ENCODE measurements at regions not wholly inside any gene's neighbourhood (a gene's known extent, or its start where the extent isn't known, plus 50 kb on each side); places are given as distances from the start of the nearest gene placed in this dataset.

DNA sequence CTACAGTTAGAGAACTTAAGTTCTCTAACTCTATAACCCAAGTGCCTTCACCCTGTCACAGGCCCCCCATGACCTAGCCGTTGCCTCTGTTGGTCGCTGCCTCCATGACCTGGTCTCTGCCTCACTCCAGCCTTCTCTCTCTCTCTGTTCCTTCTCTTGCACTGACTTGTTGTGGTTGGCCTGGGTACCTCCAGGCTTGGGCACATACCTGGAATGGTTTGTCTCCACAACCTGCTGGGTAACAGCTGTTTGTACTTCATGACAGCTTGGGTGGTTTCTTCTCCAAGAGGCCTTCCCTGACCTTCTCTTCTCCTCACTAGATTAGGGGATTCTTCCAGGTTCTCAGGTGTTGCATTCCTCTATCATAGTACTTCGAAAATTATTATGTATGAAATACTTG lies 371.6 kb upstream of the USP24 start:
- no peak for DNase-seq

GRCh38 chr1:55585402-55585792 lies 370.2 kb upstream of the USP24 start:
- DNase-seq = no peak

GRCh38 chr1:55584526-55585401 lies 369.6 kb upstream of the USP24 start:
- DNase-seq = no peak

- DNase-seq = no peak
These were observed 366.9 kb upstream of the USP24 start for GRCh38 chr1:55582084-55582483.

DNA sequence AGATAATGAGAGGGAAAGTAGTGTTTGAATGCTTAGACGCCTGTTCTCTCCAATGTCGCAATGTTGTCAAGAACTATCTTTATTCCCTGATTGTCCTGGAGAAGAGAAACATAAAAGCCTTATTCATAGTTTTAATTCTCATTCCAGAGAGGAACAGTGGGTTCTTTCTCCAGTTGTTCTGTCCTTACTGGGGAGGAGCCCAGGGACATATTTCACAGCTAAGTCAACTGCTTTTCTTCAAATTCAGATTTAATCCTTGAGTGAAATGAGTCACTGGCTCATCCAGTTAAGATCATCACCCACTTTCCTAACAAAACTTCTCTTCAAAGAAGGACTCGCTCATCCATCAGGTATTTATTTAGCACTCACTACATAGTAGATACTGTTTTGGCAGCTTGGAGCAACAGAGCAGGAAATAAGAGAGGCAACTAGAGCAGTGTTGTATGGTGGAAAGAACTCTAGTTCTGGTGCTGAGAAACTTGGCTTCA lies 365.7 kb upstream of the USP24 start:
- DNase-seq = no peak

DNA sequence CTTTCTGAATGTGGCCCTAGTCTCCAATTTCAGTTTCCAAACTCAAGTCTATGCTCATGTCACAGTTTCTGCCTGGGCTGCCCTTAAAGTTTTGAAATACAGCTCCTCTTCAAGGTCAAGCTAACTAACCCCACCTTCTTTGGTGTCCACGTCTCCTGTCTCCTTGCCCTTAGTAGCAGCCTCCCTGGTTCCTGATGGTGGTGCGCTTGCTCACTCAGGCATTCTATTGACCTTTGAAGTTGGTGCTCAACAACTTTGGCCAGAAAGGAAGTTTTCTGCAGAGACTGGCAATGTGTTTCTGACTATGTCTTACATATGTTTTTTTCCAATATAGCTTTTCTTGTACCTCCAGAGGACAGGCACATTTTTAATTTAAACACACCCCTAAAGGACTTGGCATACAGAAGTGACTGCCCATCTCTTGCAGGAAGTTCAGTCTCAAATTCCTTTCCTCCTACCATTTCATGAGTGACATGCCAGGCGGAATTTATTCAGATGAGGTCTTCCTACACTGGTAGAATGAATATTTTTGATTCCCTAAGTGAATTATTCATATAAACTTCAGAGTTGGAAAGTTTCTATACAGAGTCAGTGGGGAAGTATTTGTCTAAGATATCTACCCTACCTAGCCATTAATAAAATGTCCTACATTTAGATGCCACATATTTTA lies 364.3 kb upstream of the USP24 start:
- no peak for DNase-seq

DNA sequence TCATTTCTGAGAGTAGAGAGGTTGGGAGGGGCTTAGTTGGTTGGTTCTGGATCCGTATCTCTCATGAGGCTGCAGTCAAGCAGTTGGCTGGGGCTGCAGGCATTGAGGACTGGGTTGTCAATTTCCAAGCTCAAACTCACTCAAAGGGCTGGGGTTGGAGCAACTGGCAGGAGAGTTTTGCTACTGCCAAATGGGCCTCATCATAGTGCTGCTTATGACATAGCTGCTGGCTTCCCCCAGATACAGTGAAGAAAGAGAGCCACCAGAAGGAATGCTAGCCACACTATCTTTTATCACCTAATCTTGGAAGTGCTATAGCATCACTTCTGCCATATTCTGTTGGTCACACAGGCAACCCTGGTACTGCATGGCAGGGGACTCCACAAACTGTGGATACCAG lies 363.5 kb upstream of the USP24 start:
- DNase-seq = no peak

DNA sequence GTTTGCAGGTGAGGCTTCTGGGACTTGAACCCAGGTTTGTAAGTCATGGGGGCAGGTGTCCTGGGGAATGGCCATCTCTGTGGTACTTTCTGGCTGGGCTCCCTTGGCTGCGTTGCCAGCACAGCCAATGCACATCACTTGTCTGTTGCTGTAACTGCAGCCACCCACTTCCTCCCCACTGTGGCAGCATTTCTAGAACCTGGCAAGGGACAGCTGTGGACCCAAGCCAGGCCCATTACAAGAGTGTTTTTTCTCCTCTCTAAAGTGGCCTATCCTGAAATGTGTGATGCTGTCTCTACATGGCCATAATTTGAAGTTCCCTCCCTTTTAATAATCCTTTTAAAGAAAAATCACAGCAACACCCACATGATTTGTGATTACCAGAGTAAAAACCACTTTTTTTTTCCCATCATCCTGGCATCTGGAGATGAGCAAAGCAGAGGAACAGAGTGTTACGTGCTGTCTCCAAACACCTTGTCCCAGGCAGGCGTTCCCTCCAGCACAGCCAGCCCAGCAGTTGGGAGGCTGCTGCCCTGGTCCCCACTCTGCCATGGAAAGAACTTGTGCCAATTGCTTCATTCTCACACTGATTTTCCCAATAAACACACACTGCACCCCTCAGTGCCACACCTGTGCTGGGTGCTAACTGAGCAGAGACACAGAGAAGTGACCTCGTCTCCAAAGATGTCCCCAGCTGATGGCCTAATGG lies 360.6 kb upstream of the USP24 start:
- DNase-seq = no peak

- no peak for DNase-seq
These were observed 359.6 kb upstream of the USP24 start for GRCh38 chr1:55574691-55575225.

DNA sequence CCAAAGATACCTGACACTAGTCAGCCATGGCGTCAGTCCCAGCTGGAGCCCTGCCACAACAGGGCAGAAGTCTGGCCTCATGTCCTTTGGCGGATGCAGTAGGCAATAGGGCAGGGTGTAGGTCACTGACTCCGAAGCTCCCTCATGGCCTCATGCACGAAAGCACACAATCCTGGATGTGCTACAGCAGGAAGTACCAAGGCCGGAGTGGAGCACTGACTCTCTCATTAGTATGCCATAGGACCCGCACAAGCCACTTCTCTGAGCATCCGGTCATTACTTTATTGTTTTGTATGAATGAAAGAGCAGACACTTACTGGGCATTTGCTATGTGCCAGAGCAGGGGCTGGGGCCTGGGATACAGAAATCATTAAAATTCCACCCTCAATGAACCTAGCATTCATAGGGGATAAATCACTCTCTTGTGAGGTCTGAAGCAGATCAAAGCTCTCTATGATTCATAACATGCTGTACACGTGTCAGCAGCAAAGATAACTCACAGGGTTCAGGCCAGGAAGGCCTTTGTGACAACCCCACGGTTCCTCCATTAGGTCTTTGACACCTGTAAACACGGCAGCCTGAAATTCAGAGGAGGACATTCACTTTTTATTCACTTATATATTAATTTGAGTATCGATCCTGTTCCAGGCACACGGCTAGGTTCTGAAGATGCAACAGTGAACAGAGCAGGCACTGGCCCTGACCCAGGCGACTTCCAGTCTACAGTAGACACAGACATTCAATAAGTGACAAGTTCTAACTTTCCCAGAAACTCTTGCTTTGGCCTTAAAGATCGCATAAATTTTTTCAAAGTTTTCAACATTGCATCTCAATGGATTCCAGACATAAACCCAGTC lies 357.9 kb upstream of the USP24 start:
- DNase-seq = no peak

- no peak for DNase-seq
These were observed 356.6 kb upstream of the USP24 start for GRCh38 chr1:55571767-55572166.

DNA sequence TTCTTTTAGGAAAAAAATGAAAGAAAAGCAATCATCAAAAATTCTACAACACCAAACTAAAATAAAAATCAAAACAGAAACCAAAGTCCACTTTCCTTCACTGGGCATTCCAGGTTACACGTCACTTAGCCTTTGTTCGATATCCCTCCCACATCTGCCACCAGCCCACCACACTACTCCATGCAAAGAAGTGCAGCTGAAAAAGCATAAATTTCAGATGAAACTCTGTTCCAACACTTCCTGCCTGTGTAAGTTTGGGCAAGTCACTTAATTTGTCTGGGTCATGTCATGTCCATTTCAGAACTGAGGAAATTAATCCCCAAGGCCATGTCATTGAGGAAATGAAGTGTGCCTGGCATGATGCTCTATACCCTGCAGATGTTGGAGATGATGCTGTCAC lies 354.3 kb upstream of the USP24 start:
- no peak for DNase-seq

- no peak for DNase-seq
These were observed 353.6 kb upstream of the USP24 start for GRCh38 chr1:55568732-55569131.

- DNase-seq = no peak
These were observed 345.1 kb upstream of the USP24 start for GRCh38 chr1:55560266-55560665.

DNA sequence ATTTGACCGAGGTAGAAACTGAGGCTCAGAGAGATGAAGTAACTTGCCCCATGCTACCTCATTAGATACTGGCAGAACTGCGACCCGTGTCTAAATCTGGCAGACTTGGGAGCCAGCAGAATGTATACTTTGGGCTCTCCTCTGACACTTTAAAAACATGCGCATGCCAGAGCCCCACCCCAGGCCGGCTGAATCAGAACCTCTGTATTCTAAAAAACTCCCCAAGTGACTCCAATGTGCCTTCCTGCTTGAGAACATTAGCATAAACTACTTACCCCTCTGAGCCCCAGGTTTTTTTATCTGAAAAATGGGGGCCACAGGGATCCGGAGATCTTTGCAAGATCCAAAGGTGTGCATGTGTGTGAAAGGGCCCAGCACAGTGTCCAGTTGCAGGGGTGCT lies 344.7 kb upstream of the USP24 start:
- DNase-seq = no peak

DNA sequence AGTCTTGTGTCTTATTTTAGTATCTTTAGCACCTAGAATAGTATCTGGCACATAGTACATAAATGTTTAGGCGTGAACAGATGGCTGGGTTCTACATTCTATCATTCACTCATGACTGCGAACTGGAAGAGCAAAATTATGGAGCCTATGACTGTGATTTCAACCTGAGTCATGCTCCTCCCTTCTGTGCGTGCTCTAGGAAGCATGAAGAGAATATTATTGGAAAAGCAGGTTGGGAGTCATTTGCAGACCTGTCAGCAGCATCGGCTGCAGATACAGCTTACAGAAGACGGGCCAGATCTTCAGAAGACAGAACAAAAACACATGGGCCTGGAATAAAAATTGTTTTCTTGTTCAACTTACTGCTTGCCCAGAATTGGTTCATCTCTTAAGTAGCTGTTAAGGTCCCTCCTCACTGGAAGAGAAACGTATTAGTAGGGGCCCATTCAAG lies 344.0 kb upstream of the USP24 start:
- DNase-seq = no peak

GRCh38 chr1:55558515-55558914 lies 343.4 kb upstream of the USP24 start:
- DNase-seq = no peak

- no peak for DNase-seq
These were observed 341.0 kb upstream of the USP24 start for GRCh38 chr1:55555956-55556725.

DNA sequence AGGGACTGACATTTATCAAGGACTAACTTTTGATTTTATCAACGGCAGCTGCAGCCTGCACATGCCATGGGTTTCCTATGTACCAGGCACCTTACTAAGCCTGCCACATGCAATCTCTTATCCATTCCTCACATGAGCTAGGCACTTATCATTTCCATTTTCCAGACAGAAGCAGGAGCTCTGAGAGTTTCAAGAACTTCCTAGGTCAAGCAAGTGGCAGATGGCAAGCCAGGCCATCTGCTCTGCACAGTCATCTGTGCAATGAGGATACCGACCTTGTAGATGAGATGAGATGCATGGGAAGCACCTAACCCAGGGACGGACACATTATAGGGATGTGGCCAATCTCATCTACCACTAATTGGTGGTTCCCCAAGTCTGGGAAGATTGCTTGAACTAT lies 339.4 kb upstream of the USP24 start:
- no peak for DNase-seq

- no peak for DNase-seq
These were observed 337.5 kb upstream of the USP24 start for GRCh38 chr1:55552636-55553035.

DNA sequence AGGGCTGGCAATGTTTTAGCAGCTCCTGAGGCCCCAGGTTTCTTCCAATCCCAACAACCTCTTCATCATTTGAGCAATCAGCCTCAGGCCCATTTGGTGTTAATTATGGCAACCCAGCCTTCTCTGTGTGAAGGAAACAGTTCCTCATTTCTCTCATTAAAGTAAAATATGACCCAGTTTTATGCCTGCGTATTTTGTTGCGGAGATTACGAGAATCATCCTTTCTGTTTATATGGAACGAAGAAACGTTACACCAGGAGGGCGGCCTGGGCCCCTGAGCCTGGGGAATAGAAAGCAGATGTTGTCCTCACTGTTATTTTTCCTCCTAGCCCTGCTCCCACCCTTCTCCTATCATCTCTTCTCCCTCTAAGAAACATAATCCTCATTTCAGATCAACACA lies 332.2 kb upstream of the USP24 start:
- DNase-seq = no peak

DNA sequence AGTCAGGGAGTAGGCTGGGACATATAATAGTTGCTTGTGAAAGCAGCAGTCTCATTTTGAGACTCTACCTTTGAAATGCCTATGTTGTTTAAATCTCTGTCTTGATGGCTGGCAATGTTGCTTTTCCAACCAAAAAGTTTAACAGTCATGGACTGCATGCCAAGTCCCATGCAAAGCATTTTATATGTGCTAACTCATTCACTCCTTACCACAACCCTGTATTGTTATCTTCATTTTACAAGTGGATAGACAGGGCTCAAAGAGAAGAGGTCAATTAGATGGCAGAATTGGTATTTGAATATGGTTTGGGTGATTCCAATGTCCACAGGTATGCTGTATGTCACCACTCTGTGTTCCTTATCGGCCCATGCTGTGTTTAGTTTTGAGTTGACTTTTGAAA lies 331.4 kb upstream of the USP24 start:
- DNase-seq = no peak
